DMS53 treated with DMSO at 0.1 percent for 48 hours (cell line): ENCODE measurements at regions not wholly inside any gene's neighbourhood (a gene's known extent, or its start where the extent isn't known, plus 50 kb on each side); places are given as distances from the start of the nearest gene placed in this dataset.
"Not testable (repeated sequence)": the region's sequence is repeated elsewhere in the genome, so short reads cannot be mapped to it uniquely, and the experiment has no call there.

Experiments
- DNase-seq: peaks from one replicate; lab custom pipeline; 2025; ENCODE audit not compliant: unreplicated experiment; lab: John Stamatoyannopoulos, UW

DNA sequence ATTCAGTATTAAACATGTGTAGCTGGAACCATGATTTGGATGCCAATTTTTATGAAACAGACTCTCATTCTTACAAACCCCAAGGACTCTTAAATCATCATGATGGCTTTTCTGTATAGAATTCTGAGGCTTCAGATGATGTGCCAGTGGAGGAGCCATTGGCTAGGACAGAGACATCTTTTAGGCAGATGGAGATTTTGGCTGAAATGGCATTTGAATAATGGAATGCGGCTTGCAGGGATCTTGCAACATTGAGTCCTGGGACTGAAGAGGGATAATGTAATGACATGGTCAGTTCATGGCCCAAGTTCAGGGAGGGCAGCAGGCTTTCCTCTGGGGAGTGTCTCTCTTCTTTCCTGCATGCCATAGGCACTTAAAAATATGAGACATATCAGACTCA is 172.4 kb downstream of the ABCA8 start:
- no peak for DNase-seq

GRCh38 chr17:68780596-68780995 is 174.6 kb downstream of the ABCA8 start:
- no peak for DNase-seq

- DNase-seq = no peak
Observed at GRCh38 chr17:68778726-68779125, 176.5 kb downstream of the ABCA8 start.

DNA sequence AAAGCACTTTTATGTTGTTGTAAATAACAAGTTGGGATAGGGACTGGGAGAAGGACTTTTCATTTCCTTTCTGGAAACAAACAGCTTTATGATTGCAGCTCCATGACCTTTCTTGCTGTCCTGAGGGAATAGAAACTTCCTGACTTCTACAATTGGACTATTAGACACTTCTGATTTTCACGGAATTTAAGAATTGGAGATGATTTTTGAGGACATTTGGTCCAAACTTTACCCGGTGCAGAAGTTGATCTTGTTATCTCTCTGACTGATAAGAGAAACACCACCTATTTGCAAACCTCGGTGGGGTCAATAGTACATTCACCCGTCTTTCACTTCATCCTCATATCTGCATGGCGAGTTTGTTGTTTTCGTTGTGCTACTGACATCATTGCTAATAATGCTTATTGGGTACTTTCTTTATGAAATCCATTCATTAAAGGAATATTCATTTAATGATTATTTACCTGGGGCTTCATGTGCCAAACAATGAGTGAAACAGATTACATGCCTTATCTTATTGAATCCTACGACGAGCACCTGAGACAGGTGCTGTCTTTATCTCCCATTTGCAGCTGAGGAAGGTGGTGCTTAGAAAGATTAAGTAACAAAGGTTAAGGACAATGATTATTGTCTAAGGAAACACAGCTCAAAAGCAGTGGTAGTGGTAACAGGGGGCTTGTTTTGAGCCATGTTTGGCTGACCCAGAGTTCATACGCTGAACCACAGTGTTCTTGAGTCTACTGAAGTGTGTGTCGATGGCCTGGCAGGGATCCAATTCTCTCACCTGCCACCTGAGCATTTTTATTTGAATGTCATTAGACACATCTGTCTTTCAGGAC is 176.9 kb upstream of the FAM20A start:
- peak; percentile 79 for DNase-seq

- DNase-seq = peak; percentile 63
Observed at GRCh38 chr17:68777243-68777855, 176.2 kb upstream of the FAM20A start.

GRCh38 chr17:68776451-68776850 is 175.3 kb upstream of the FAM20A start:
- no peak for DNase-seq

GRCh38 chr17:68775969-68776368 is 174.8 kb upstream of the FAM20A start:
- DNase-seq = no peak

DNA sequence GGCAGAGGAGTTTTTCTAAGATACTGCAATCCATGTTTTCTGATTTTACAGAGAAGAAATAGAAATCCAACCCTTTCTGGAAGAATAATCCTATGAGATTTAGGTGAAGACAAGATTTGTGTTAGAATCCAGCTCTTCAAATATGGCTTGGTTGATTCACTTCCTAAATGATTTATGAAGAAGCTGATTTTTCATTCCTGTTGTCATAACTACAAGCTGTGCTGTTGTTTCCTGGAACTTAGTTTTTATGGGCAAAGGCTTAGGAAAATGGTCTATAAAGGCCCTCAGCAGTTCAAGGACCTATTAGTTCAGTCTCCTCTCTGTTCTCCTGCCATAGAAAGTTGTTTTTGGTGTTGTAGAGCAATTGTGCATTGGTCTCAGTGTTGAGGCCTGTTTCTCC is 174.2 kb upstream of the FAM20A start:
- DNase-seq = no peak

GRCh38 chr17:68771867-68772515 is 170.8 kb upstream of the FAM20A start:
- DNase-seq = peak; percentile 79

GRCh38 chr17:68768804-68769203 is 167.6 kb upstream of the FAM20A start:
- DNase-seq = no peak

GRCh38 chr17:68766640-68767039 is 165.5 kb upstream of the FAM20A start:
- DNase-seq = no peak

DNA sequence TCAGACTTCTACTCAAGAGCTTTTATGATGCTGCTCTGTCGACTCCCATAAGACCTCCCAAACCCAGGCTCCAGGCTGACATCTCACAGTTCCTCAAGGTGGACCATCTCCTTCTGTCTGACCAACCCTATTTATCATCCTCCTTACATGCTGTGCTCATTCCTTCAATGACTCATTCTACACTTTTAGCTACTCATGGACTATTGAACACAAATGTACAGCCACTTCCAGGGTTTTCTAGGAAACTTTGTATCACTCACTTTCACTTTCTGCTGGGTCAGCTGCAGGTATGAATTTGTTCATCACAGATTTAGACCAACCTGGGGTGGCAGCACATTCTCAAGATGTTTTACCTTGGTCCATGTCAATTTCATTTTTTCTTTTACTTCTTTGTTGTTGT is 162.4 kb upstream of the FAM20A start:
- no peak for DNase-seq

GRCh38 chr17:68762911-68763310 is 161.7 kb upstream of the FAM20A start:
- no peak for DNase-seq

GRCh38 chr17:68760141-68760475 is 158.9 kb upstream of the FAM20A start:
- no peak for DNase-seq

- DNase-seq = peak; percentile 85
Observed at GRCh38 chr17:68759343-68760140, 158.4 kb upstream of the FAM20A start.

DNA sequence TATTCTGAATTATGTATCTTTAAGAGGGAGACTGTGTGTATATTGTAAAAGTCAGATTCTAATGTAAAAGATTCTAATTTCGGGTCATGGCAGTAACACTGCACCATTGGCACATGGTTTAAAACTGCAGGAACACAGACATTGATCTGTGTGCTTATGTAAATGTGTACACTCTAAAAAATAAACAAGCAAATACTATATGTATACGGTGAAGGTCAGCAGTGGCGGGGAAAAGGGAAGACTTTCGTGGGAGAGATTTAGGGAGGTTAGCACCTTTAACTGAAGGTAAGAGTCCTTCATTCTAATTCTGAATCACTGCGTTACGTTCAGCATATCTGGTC is 157.8 kb upstream of the FAM20A start:
- DNase-seq = peak; percentile 16

DNA sequence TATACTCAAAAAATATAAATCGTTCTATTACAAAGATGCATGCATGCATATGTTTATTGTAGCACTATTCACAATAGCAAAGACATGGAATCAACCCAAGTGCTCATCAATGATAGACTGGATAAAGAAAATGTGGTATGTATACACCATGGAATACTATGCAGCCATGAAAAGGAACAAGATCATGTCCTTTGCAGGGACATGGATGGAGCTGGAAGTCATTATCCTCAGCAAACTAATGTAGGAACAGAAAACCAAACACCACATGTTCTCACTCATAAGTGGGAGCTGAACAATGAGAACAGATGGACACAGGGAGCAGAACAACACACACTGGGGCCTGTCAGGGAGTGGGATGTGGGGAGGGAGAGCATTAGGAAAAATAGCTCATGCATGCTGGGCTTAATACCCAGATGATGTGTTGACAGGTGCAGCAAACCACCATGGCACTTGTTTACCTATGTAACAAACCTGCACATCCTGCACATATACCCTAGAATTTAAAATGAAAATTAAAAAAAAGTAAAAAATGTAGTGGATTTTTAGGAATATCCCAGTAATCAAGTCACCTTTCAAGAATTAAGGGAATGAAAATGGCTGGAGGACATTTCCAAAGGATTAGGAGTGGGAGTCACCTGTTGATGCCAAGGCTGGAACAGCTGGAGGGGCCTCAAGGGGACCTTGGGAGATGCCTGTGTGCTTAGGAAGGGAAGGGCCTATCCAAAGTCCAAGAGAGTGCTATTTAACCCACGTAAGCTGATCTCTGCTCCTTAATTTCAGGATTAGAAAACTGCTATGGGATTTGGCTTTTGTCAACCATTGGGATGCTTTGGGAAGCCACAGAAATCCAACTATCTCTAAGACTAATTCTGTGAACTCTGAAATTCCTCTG is 156.9 kb upstream of the FAM20A start:
- DNase-seq = not testable (repeated sequence)

GRCh38 chr17:68753985-68754769 is 153.0 kb upstream of the FAM20A start:
- DNase-seq = no peak

DNA sequence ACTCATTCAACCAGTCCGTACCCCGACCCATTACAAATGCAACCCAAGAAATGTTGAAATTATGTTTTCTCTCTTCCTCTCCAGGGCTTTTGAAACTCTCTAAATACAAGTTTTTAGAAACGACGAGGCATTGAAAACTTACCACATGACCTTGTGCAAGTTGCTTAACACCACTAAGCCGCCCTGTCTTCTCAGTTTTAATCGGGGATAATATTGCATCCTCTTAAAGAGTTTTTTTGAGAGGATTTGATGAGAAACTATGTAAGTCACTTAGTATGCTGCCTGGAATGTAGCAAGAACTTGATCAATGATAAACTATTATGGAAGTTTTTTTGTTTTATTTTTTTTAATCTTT is 149.0 kb upstream of the FAM20A start:
- DNase-seq = no peak
